ENCODE measurements at regions not wholly inside any gene's neighbourhood (a gene's known extent, or its start where the extent isn't known, plus 50 kb on each side); places are given as distances from the start of the nearest gene placed in this dataset.

GRCh38 chr9:85427772-85428171, 314.0 kb downstream of the AGTPBP1 start:
- DNase-seq, result no peak

- DNase-seq, result peak; percentile 66
These were observed 316.6 kb downstream of the AGTPBP1 start for GRCh38 chr9:85425153-85425611.

GRCh38 chr9:85423422-85423821, 318.3 kb downstream of the AGTPBP1 start:
- no peak for DNase-seq

GRCh38 chr9:85421641-85422040, 320.1 kb downstream of the AGTPBP1 start:
- no peak for DNase-seq

- DNase-seq, result no peak
These were observed 321.0 kb downstream of the AGTPBP1 start for GRCh38 chr9:85420750-85421149.

- no peak for DNase-seq
These were observed 324.1 kb downstream of the AGTPBP1 start for GRCh38 chr9:85417674-85418073.

- no peak for DNase-seq
These were observed 325.0 kb downstream of the AGTPBP1 start for GRCh38 chr9:85416715-85417114.

GRCh38 chr9:85414390-85414789, 327.4 kb downstream of the AGTPBP1 start:
- DNase-seq, result no peak

- DNase-seq, result no peak
These were observed 333.3 kb downstream of the AGTPBP1 start for GRCh38 chr9:85408494-85408893.

- DNase-seq, result no peak
These were observed 336.2 kb downstream of the AGTPBP1 start for GRCh38 chr9:85405566-85405950.

GRCh38 chr9:85404911-85405565, 336.7 kb downstream of the AGTPBP1 start:
- DNase-seq, result no peak

- no peak for DNase-seq
These were observed 339.2 kb downstream of the AGTPBP1 start for GRCh38 chr9:85402551-85402950.

- no peak for DNase-seq
These were observed 339.8 kb downstream of the AGTPBP1 start for GRCh38 chr9:85401998-85402397.

- no peak for DNase-seq
These were observed 344.7 kb downstream of the AGTPBP1 start for GRCh38 chr9:85397005-85397404.

GRCh38 chr9:85392260-85392659, 349.5 kb downstream of the AGTPBP1 start:
- DNase-seq, result no peak

- no peak for DNase-seq
These were observed 363.9 kb downstream of the AGTPBP1 start for GRCh38 chr9:85377731-85378289.

GRCh38 chr9:85368781-85369180, 373.0 kb downstream of the AGTPBP1 start:
- DNase-seq, result no peak

- DNase-seq, result no peak
These were observed 382.6 kb downstream of the AGTPBP1 start for GRCh38 chr9:85359161-85359560.

- no peak for DNase-seq
These were observed 392.7 kb downstream of the AGTPBP1 start for GRCh38 chr9:85349046-85349445.

- no peak for DNase-seq
These were observed 394.2 kb downstream of the AGTPBP1 start for GRCh38 chr9:85347541-85347940.

- DNase-seq, result no peak
These were observed 396.9 kb downstream of the AGTPBP1 start for GRCh38 chr9:85344901-85345300.

GRCh38 chr9:85339338-85339737, 402.4 kb downstream of the AGTPBP1 start:
- no peak for DNase-seq

GRCh38 chr9:85334228-85334627, 407.5 kb downstream of the AGTPBP1 start:
- no peak for DNase-seq

GRCh38 chr9:85332487-85332886, 409.3 kb downstream of the AGTPBP1 start:
- DNase-seq, result no peak

GRCh38 chr9:85331626-85332025, 410.1 kb downstream of the AGTPBP1 start:
- no peak for DNase-seq

All from activated effector memory CD4-positive, alpha-beta T cell treated with anti-CD3 and anti-CD28 coated beads, Interleukin-2, amount 50 U/mL, for 16 hours (primary cell).